ENCODE measurements at regions not wholly inside any gene's neighbourhood (a gene's known extent, or its start where the extent isn't known, plus 50 kb on each side); places are given as distances from the start of the nearest gene placed in this dataset.

GRCh38 chr1:244106837-244107493 lies 55.9 kb downstream of the ZBTB18 start:
- Histone ChIP-seq H3K79me1 (replicated peaks; ENCODE audit: low read length, poor library complexity, severe bottlenecking) (no peaks in the 10 kb centered on the region), H3K4ac (ENCODE audit: low read depth in 1 of 2, low read length in 2 of 2) (no peak overlapping the region), H3K27ac (ENCODE audit: low read length, poor library complexity, severe bottlenecking) (no peak overlapping the region), H3K4me3 (ENCODE audit: insufficient read depth in 1 of 2, low read depth in 1 of 2, low read length in 2 of 2) (no peak overlapping the region), H2AK5ac (ENCODE audit: low read length, severe bottlenecking) (no peak overlapping the region), H3K4me2 (ENCODE audit: low read length, poor library complexity, severe bottlenecking) (no peak overlapping the region), H3K27me3 (ENCODE audit: control insufficient read depth in 1 of 2, insufficient read depth in 1 of 2, low read length in 2 of 2) (peaks cover 0 to 26% of the 10 kb centered on the region in 2 experiments), H4K8ac (ENCODE audit: low read length) (no peak overlapping the region), H4K91ac (ENCODE audit: low read length) (no peak overlapping the region), H3K9ac (ENCODE audit: low read length) (no peak overlapping the region), H3K14ac (ENCODE audit: low read length in 2 of 2) (no peak overlapping the region), H3K4me1 (ENCODE audit: control insufficient read depth, insufficient read depth, low read depth, low read length) (peaks cover 21% of the 10 kb centered on the region), H2BK15ac (ENCODE audit: low read depth, poor library complexity, severe bottlenecking) (no peak overlapping the region), H3K9me3 (ENCODE audit: control insufficient read depth, low read length) (no peaks in the 10 kb centered on the region), H2BK120ac (ENCODE audit: low read depth, low read length) (no peak overlapping the region), H3K23ac (ENCODE audit: low read length in 2 of 2) (no peak overlapping the region), H2AFZ (ENCODE audit: low read depth, low read length) (no peak overlapping the region), H2BK12ac (ENCODE audit: low read length in 2 of 2) (no peak overlapping the region), H3K18ac (ENCODE audit: low read depth in 1 of 2, low read length in 2 of 2) (no peak overlapping the region), H3K36me3 (ENCODE audit: control insufficient read depth in 1 of 2, insufficient read depth in 2 of 2, low read depth in 1 of 2, low read length in 2 of 2) (no peaks in the 10 kb centered on the region), H2BK5ac (ENCODE audit: low read depth, low read length, poor library complexity, severe bottlenecking) (no peak overlapping the region)
- 37% methylated on average over 3 of the region's 8 CpGs for WGBS
- no peak for DNase-seq

- H3K9me3 ChIP-seq (ENCODE audit: control insufficient read depth, low read length), result no peaks in the 10 kb centered on the region
- peak overlapping the region; percentile 82 for H2AK5ac ChIP-seq (ENCODE audit: low read length, severe bottlenecking)
- H3K79me1 ChIP-seq (replicated peaks; ENCODE audit: low read length, poor library complexity, severe bottlenecking), result no peaks in the 10 kb centered on the region
- H3K4me1 ChIP-seq (ENCODE audit: control insufficient read depth, insufficient read depth, low read depth, low read length), result peaks cover 3% of the 10 kb centered on the region
- 92% methylated on average over 7 of the region's 7 CpGs for WGBS
- no peak overlapping the region for H2AFZ ChIP-seq (ENCODE audit: low read depth, low read length)
- no peak overlapping the region for H2BK12ac ChIP-seq (ENCODE audit: low read length in 2 of 2)
- no peak overlapping the region for H3K9ac ChIP-seq (ENCODE audit: low read length)
- no peak overlapping the region for H3K27ac ChIP-seq (ENCODE audit: low read length, poor library complexity, severe bottlenecking)
- H2BK5ac ChIP-seq (ENCODE audit: low read depth, low read length, poor library complexity, severe bottlenecking), result no peak overlapping the region
- H3K4me2 ChIP-seq (ENCODE audit: low read length, poor library complexity, severe bottlenecking), result no peak overlapping the region
- H3K36me3 ChIP-seq (ENCODE audit: control insufficient read depth in 1 of 2, insufficient read depth in 2 of 2, low read depth in 1 of 2, low read length in 2 of 2), result no peaks in the 10 kb centered on the region
- no peak overlapping the region for H3K23ac ChIP-seq (ENCODE audit: low read length in 2 of 2)
- peaks cover 0 to 23% of the 10 kb centered on the region in 2 experiments for H3K27me3 ChIP-seq (ENCODE audit: control insufficient read depth in 1 of 2, insufficient read depth in 1 of 2, low read length in 2 of 2)
- no peak overlapping the region for H3K4ac ChIP-seq (ENCODE audit: low read depth in 1 of 2, low read length in 2 of 2)
- H3K14ac ChIP-seq (ENCODE audit: low read length in 2 of 2), result no peak overlapping the region
- no peak for DNase-seq
- H2BK15ac ChIP-seq (ENCODE audit: low read depth, poor library complexity, severe bottlenecking), result no peak overlapping the region
- H4K8ac ChIP-seq (ENCODE audit: low read length), result no peak overlapping the region
- no peak overlapping the region for H2BK120ac ChIP-seq (ENCODE audit: low read depth, low read length)
- no peak overlapping the region for H4K91ac ChIP-seq (ENCODE audit: low read length)
- no peak overlapping the region for H3K4me3 ChIP-seq (ENCODE audit: insufficient read depth in 1 of 2, low read depth in 1 of 2, low read length in 2 of 2)
- no peak overlapping the region for H3K18ac ChIP-seq (ENCODE audit: low read depth in 1 of 2, low read length in 2 of 2)
These were observed 59.9 kb downstream of the ZBTB18 start for GRCh38 chr1:244111027-244111426.

- no peaks in the 10 kb centered on the region for H3K9me3 ChIP-seq (ENCODE audit: control insufficient read depth, low read length)
- WGBS, result 95% methylated on average over 5 of the region's 5 CpGs
These were observed 61.0 kb downstream of the ZBTB18 start for GRCh38 chr1:244112041-244112440.

GRCh38 chr1:244112636-244113035 lies 61.6 kb downstream of the ZBTB18 start:
- Histone ChIP-seq H3K4ac (ENCODE audit: low read depth in 1 of 2, low read length in 2 of 2) (no peak overlapping the region), H3K9me3 (ENCODE audit: control insufficient read depth, low read length) (no peaks in the 10 kb centered on the region), H3K4me2 (ENCODE audit: low read length, poor library complexity, severe bottlenecking) (no peak overlapping the region), H3K14ac (ENCODE audit: low read length in 2 of 2) (no peak overlapping the region), H3K18ac (ENCODE audit: low read depth in 1 of 2, low read length in 2 of 2) (no peak overlapping the region), H3K4me1 (ENCODE audit: control insufficient read depth, insufficient read depth, low read depth, low read length) (peaks cover 3% of the 10 kb centered on the region), H2AK5ac (ENCODE audit: low read length, severe bottlenecking) (no peak overlapping the region), H3K27ac (ENCODE audit: low read length, poor library complexity, severe bottlenecking) (peak overlapping the region; percentile 97), H2BK15ac (ENCODE audit: low read depth, poor library complexity, severe bottlenecking) (no peak overlapping the region), H3K23ac (ENCODE audit: low read length in 2 of 2) (no peak overlapping the region), H3K9ac (ENCODE audit: low read length) (no peak overlapping the region), H2BK120ac (ENCODE audit: low read depth, low read length) (no peak overlapping the region), H3K36me3 (ENCODE audit: control insufficient read depth in 1 of 2, insufficient read depth in 2 of 2, low read depth in 1 of 2, low read length in 2 of 2) (no peaks in the 10 kb centered on the region), H3K79me1 (replicated peaks; ENCODE audit: low read length, poor library complexity, severe bottlenecking) (no peaks in the 10 kb centered on the region), H2AFZ (ENCODE audit: low read depth, low read length) (no peak overlapping the region), H4K91ac (ENCODE audit: low read length) (no peak overlapping the region), H3K4me3 (ENCODE audit: insufficient read depth in 1 of 2, low read depth in 1 of 2, low read length in 2 of 2) (no peak overlapping the region), H4K8ac (ENCODE audit: low read length) (no peak overlapping the region), H2BK5ac (ENCODE audit: low read depth, low read length, poor library complexity, severe bottlenecking) (no peak overlapping the region), H3K27me3 (ENCODE audit: control insufficient read depth in 1 of 2, insufficient read depth in 1 of 2, low read length in 2 of 2) (peaks cover 0 to 19% of the 10 kb centered on the region in 2 experiments), H2BK12ac (ENCODE audit: low read length in 2 of 2) (no peak overlapping the region)
- peak; percentile 32 for DNase-seq
- 70% methylated on average over 1 of the region's 1 CpG for WGBS

More at GRCh38 chr1:244112041-244112440, 61.0 kb downstream of the ZBTB18 start:
- no peak overlapping the region for H3K18ac ChIP-seq (ENCODE audit: low read depth in 1 of 2, low read length in 2 of 2)
- H3K79me1 ChIP-seq (replicated peaks; ENCODE audit: low read length, poor library complexity, severe bottlenecking), result no peaks in the 10 kb centered on the region
- H3K27ac ChIP-seq (ENCODE audit: low read length, poor library complexity, severe bottlenecking), result peak overlapping the region; percentile 97
- H2AK5ac ChIP-seq (ENCODE audit: low read length, severe bottlenecking), result peak overlapping the region; percentile 86
- H3K23ac ChIP-seq (ENCODE audit: low read length in 2 of 2), result no peak overlapping the region
- H2BK15ac ChIP-seq (ENCODE audit: low read depth, poor library complexity, severe bottlenecking), result no peak overlapping the region
- H3K27me3 ChIP-seq (ENCODE audit: control insufficient read depth in 1 of 2, insufficient read depth in 1 of 2, low read length in 2 of 2), result peaks cover 0 to 21% of the 10 kb centered on the region in 2 experiments
- no peak overlapping the region for H2BK120ac ChIP-seq (ENCODE audit: low read depth, low read length)
- no peak overlapping the region for H3K4me3 ChIP-seq (ENCODE audit: insufficient read depth in 1 of 2, low read depth in 1 of 2, low read length in 2 of 2)
- H3K4me1 ChIP-seq (ENCODE audit: control insufficient read depth, insufficient read depth, low read depth, low read length), result peaks cover 3% of the 10 kb centered on the region
- DNase-seq, result no peak
- no peak overlapping the region for H3K4me2 ChIP-seq (ENCODE audit: low read length, poor library complexity, severe bottlenecking)
- H4K8ac ChIP-seq (ENCODE audit: low read length), result no peak overlapping the region
- H3K14ac ChIP-seq (ENCODE audit: low read length in 2 of 2), result no peak overlapping the region
- no peak overlapping the region for H2BK12ac ChIP-seq (ENCODE audit: low read length in 2 of 2)
- H3K4ac ChIP-seq (ENCODE audit: low read depth in 1 of 2, low read length in 2 of 2), result no peak overlapping the region
- no peaks in the 10 kb centered on the region for H3K36me3 ChIP-seq (ENCODE audit: control insufficient read depth in 1 of 2, insufficient read depth in 2 of 2, low read depth in 1 of 2, low read length in 2 of 2)
- peak overlapping the region; percentile 85 for H2BK5ac ChIP-seq (ENCODE audit: low read depth, low read length, poor library complexity, severe bottlenecking)
- H3K9ac ChIP-seq (ENCODE audit: low read length), result no peak overlapping the region
- no peak overlapping the region for H2AFZ ChIP-seq (ENCODE audit: low read depth, low read length)
- H4K91ac ChIP-seq (ENCODE audit: low read length), result no peak overlapping the region

All from mesenchymal stem cell (in vitro differentiated cells and primary cell).